ENCODE measurements at regions not wholly inside any gene's neighbourhood (a gene's known extent, or its start where the extent isn't known, plus 50 kb on each side); places are given as distances from the start of the nearest gene placed in this dataset.

DNA sequence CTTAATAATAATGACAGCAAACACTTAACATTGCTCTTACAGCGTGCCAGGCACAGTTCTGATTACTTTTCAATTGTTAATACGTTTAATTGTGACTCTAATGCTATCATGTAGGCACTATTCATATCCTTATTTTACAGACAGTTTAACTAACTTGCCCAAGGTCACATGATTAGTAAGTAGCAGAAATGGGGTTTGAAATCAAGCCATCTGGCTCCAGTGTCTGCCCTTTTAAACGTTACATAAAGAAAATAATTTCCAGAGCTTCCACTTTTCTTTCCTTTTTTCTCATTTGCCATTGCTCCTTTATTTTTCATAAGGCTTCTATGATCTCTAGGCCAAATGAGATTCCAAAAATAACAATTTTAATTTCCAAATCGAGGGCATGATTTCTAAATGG, 50.6 kb upstream of the IKZF2 start:
- H3K4me1 ChIP-seq (ENCODE audit: control insufficient read depth, insufficient read depth, low read length), result peaks cover 18% of the 10 kb centered on the region
- no peak for DNase-seq (ENCODE audit: low read depth)
- H3K36me3 ChIP-seq (ENCODE audit: control insufficient read depth, insufficient read depth, low read length, severe bottlenecking), result no peaks in the 10 kb centered on the region
- H3K9ac ChIP-seq (ENCODE audit: low read length), result peak overlapping the region; percentile 43
- no peaks in the 10 kb centered on the region for H3K27me3 ChIP-seq (replicated peaks; ENCODE audit: control insufficient read depth, insufficient read depth, low read length)
- H3K9me3 ChIP-seq (ENCODE audit: control insufficient read depth, low read length), result no peaks in the 10 kb centered on the region
- H3K4me3 ChIP-seq (ENCODE audit: low read length), result peak overlapping the region; percentile 5

DNA sequence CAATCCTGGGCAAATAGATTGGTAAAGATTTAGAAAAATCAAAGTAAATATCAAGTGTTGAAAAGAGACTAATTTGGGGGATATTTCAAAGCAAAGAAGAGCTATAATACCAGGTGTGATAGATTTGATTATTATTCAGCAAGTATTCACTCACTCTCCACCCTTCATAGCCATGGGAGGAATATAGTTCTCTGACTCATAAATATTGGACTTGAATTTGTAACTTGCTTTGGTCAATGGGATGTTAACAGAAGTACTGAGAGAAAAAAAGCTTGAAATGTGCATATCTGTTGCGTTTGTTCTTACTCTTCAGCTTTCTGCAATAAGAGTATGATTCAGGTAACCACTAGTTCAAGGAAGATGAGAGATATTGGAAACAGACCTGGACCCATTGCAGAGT, 54.5 kb upstream of the IKZF2 start:
- DNase-seq (ENCODE audit: low read depth), result no peak
- H3K36me3 ChIP-seq (ENCODE audit: control insufficient read depth, insufficient read depth, low read length, severe bottlenecking), result no peaks in the 10 kb centered on the region
- H3K9ac ChIP-seq (ENCODE audit: low read length), result no peak overlapping the region
- no peaks in the 10 kb centered on the region for H3K27me3 ChIP-seq (replicated peaks; ENCODE audit: control insufficient read depth, insufficient read depth, low read length)
- H3K4me3 ChIP-seq (ENCODE audit: low read length), result no peak overlapping the region
- H3K9me3 ChIP-seq (ENCODE audit: control insufficient read depth, low read length), result no peaks in the 10 kb centered on the region
- H3K4me1 ChIP-seq (ENCODE audit: control insufficient read depth, insufficient read depth, low read length), result peaks cover 18% of the 10 kb centered on the region

DNA sequence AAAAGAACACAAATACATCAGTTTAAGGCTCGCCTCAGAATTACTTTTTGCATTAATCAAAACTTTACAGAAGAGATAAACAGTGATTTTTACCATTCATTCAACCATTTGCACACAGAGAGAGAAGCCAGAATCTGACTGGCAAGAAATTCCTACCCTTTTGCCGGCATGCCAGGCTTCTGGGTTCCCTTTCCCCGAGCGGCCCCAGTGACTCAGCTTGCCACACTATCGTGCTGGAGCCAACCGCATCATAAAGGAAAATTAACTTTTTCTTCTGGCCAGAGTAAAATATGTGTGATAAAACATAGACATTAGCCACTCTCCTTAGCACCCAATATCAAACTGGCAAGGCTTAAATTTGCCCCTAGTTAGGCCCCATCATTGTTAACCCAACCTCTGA, 61.8 kb upstream of the IKZF2 start:
- Histone ChIP-seq H3K4me3 (ENCODE audit: low read length) (no peak overlapping the region), H3K36me3 (ENCODE audit: control insufficient read depth, insufficient read depth, low read length, severe bottlenecking) (no peaks in the 10 kb centered on the region), H3K9me3 (ENCODE audit: control insufficient read depth, low read length) (no peaks in the 10 kb centered on the region), H3K4me1 (ENCODE audit: control insufficient read depth, insufficient read depth, low read length) (peaks cover 24% of the 10 kb centered on the region), H3K9ac (ENCODE audit: low read length) (no peak overlapping the region), H3K27me3 (replicated peaks; ENCODE audit: control insufficient read depth, insufficient read depth, low read length) (no peaks in the 10 kb centered on the region)
- DNase-seq (ENCODE audit: low read depth), result no peak

- no peaks in the 10 kb centered on the region for H3K27me3 ChIP-seq (replicated peaks; ENCODE audit: control insufficient read depth, insufficient read depth, low read length)
These were observed 62.8 kb upstream of the IKZF2 start for GRCh38 chr2:213214209-213214608.

DNA sequence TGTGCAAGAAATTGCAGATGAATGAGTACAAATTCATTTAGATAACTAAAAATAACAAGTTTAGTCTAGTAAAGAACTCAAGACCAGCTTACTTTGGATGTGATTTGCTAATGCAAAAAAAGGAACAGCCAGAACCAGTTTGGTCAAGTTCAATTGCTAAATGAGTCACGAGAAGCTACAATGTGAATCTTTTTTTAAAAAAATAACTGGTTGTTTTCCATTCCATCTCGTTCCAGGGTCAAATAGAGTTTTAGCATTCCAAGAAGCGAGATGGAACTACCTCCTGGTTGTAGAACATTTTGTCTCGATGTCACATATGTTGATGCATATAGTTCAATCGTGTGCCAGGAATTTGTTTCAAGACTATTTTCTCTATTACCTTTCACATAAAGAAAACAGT, 65.0 kb upstream of the IKZF2 start:
- peaks cover 25% of the 10 kb centered on the region for H3K4me1 ChIP-seq (ENCODE audit: control insufficient read depth, insufficient read depth, low read length)
- DNase-seq (ENCODE audit: low read depth), result peak; percentile 90
- no peaks in the 10 kb centered on the region for H3K27me3 ChIP-seq (replicated peaks; ENCODE audit: control insufficient read depth, insufficient read depth, low read length)
- no peaks in the 10 kb centered on the region for H3K36me3 ChIP-seq (ENCODE audit: control insufficient read depth, insufficient read depth, low read length, severe bottlenecking)
- H3K4me3 ChIP-seq (ENCODE audit: low read length), result peak overlapping the region; percentile 31
- peak overlapping the region; percentile 76 for H3K9ac ChIP-seq (ENCODE audit: low read length)
- no peaks in the 10 kb centered on the region for H3K9me3 ChIP-seq (ENCODE audit: control insufficient read depth, low read length)

More at GRCh38 chr2:213214209-213214608, 62.8 kb upstream of the IKZF2 start:
- Histone ChIP-seq H3K9ac (ENCODE audit: low read length) (no peak overlapping the region), H3K4me1 (ENCODE audit: control insufficient read depth, insufficient read depth, low read length) (peaks cover 24% of the 10 kb centered on the region), H3K4me3 (ENCODE audit: low read length) (no peak overlapping the region), H3K9me3 (ENCODE audit: control insufficient read depth, low read length) (no peaks in the 10 kb centered on the region), H3K36me3 (ENCODE audit: control insufficient read depth, insufficient read depth, low read length, severe bottlenecking) (no peaks in the 10 kb centered on the region)
- no peak for DNase-seq (ENCODE audit: low read depth)

DNA sequence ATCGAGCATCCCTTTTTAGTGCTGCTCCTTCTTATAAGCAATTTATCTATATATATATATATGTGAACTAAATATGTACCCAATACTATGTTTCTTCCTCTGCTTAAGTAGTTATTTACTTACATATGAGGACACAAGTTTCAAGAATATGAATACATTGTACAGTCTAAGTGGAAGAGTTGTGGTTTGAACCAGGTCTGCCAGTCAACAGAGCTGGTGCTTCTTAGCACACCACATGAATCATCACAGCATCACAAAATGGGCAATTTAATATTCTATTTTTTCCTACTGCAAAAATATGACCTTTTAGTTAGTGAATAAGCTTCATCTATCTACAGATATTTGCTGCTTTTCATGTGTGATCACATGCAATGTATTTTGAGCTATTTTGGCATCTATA, 64.4 kb upstream of the SPAG16 start:
- DNase-seq (ENCODE audit: low read depth), result peak; percentile 30

GRCh38 chr2:213220967-213221603, 63.2 kb upstream of the SPAG16 start:
- no peaks in the 10 kb centered on the region for H3K27me3 ChIP-seq (replicated peaks; ENCODE audit: control insufficient read depth, insufficient read depth, low read length)
- H3K36me3 ChIP-seq (ENCODE audit: control insufficient read depth, insufficient read depth, low read length, severe bottlenecking), result no peaks in the 10 kb centered on the region
- no peaks in the 10 kb centered on the region for H3K9me3 ChIP-seq (ENCODE audit: control insufficient read depth, low read length)
- no peak overlapping the region for H3K9ac ChIP-seq (ENCODE audit: low read length)
- H3K4me3 ChIP-seq (ENCODE audit: low read length), result no peak overlapping the region
- H3K4me1 ChIP-seq (ENCODE audit: control insufficient read depth, insufficient read depth, low read length), result peaks cover 25% of the 10 kb centered on the region
- DNase-seq (ENCODE audit: low read depth), result no peak

More for the DNA sequence above, 64.4 kb upstream of the SPAG16 start:
- Histone ChIP-seq H3K9me3 (ENCODE audit: control insufficient read depth, low read length) (no peaks in the 10 kb centered on the region), H3K4me3 (ENCODE audit: low read length) (no peak overlapping the region), H3K36me3 (ENCODE audit: control insufficient read depth, insufficient read depth, low read length, severe bottlenecking) (no peaks in the 10 kb centered on the region), H3K9ac (ENCODE audit: low read length) (no peak overlapping the region), H3K4me1 (ENCODE audit: control insufficient read depth, insufficient read depth, low read length) (peaks cover 33% of the 10 kb centered on the region), H3K27me3 (replicated peaks; ENCODE audit: control insufficient read depth, insufficient read depth, low read length) (no peaks in the 10 kb centered on the region)

GRCh38 chr2:213221957-213222356, 62.3 kb upstream of the SPAG16 start:
- no peaks in the 10 kb centered on the region for H3K27me3 ChIP-seq (replicated peaks; ENCODE audit: control insufficient read depth, insufficient read depth, low read length)
- DNase-seq (ENCODE audit: low read depth), result peak; percentile 48
- H3K9ac ChIP-seq (ENCODE audit: low read length), result no peak overlapping the region
- H3K4me3 ChIP-seq (ENCODE audit: low read length), result peak overlapping the region; percentile 12
- H3K4me1 ChIP-seq (ENCODE audit: control insufficient read depth, insufficient read depth, low read length), result peaks cover 16% of the 10 kb centered on the region
- no peaks in the 10 kb centered on the region for H3K9me3 ChIP-seq (ENCODE audit: control insufficient read depth, low read length)
- H3K36me3 ChIP-seq (ENCODE audit: control insufficient read depth, insufficient read depth, low read length, severe bottlenecking), result no peaks in the 10 kb centered on the region

DNA sequence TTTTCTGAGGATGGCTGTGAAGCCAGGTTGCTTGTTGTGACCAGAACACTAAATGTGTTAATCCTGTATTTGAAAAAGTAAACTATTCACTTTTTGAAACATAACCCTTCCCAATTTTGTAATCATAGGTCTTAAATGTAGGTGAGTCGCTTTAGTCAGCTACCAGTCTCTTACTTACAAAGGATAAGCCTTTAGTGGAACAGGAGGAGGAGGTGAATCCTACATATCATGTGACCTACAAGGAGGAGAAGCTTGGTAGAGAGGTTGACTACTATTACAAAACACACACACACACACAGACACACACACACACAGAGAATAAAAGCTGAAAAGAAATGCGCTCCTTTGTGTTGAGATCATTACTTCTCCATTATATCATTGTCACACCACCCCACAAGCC, 59.9 kb upstream of the SPAG16 start:
- no peak for DNase-seq (ENCODE audit: low read depth)
- H3K4me3 ChIP-seq (ENCODE audit: low read length), result no peak overlapping the region
- H3K9me3 ChIP-seq (ENCODE audit: control insufficient read depth, low read length), result no peaks in the 10 kb centered on the region
- H3K4me1 ChIP-seq (ENCODE audit: control insufficient read depth, insufficient read depth, low read length), result peaks cover 9% of the 10 kb centered on the region
- no peaks in the 10 kb centered on the region for H3K36me3 ChIP-seq (ENCODE audit: control insufficient read depth, insufficient read depth, low read length, severe bottlenecking)
- no peaks in the 10 kb centered on the region for H3K27me3 ChIP-seq (replicated peaks; ENCODE audit: control insufficient read depth, insufficient read depth, low read length)
- H3K9ac ChIP-seq (ENCODE audit: low read length), result no peak overlapping the region

DNA sequence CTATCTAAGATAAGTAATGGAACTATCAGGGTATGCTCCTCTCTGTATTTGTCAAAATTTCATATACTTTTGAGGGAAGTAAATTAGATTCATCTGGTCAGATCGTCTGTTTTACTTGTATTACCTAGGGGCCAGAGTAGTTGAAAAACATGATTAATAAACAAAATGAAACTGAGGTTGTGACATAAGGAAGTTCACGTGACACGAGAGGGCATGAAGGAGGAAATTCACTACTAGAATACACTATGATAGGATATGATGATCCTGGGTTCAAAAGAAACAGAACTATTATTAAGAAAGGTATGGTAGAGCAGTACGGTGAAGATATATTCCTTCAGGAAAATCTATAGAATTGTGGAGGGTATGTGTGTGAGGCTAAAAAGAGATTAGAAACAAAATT, 58.4 kb upstream of the SPAG16 start:
- DNase-seq (ENCODE audit: low read depth), result no peak
- Histone ChIP-seq H3K4me3 (ENCODE audit: low read length) (no peak overlapping the region), H3K4me1 (ENCODE audit: control insufficient read depth, insufficient read depth, low read length) (peaks cover 14% of the 10 kb centered on the region), H3K36me3 (ENCODE audit: control insufficient read depth, insufficient read depth, low read length, severe bottlenecking) (no peaks in the 10 kb centered on the region), H3K27me3 (replicated peaks; ENCODE audit: control insufficient read depth, insufficient read depth, low read length) (no peaks in the 10 kb centered on the region), H3K9ac (ENCODE audit: low read length) (no peak overlapping the region), H3K9me3 (ENCODE audit: control insufficient read depth, low read length) (no peaks in the 10 kb centered on the region)

DNA sequence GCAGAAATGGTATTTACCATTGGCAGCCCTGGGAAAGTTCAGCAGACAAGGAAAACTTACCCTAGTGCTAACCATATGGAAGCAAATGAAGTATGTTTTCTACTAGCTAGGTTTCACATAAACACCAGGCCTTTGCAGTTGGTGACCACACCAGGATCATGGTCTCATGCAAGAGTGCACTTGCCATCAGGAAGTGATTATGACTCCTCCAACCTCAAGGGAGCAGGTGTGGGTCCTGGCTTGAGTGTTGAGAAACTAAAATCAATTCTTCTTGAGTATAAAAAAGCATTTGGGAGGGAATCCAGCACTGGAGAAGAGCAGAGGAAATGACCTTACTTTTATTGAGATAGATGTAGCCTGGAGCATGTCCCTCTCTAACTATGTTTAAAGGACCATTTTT, 56.8 kb upstream of the SPAG16 start:
- no peak overlapping the region for H3K4me3 ChIP-seq (ENCODE audit: low read length)
- H3K9me3 ChIP-seq (ENCODE audit: control insufficient read depth, low read length), result no peaks in the 10 kb centered on the region
- peaks cover 8% of the 10 kb centered on the region for H3K4me1 ChIP-seq (ENCODE audit: control insufficient read depth, insufficient read depth, low read length)
- DNase-seq (ENCODE audit: low read depth), result no peak
- H3K27me3 ChIP-seq (replicated peaks; ENCODE audit: control insufficient read depth, insufficient read depth, low read length), result no peaks in the 10 kb centered on the region
- H3K36me3 ChIP-seq (ENCODE audit: control insufficient read depth, insufficient read depth, low read length, severe bottlenecking), result no peaks in the 10 kb centered on the region
- no peak overlapping the region for H3K9ac ChIP-seq (ENCODE audit: low read length)

DNA sequence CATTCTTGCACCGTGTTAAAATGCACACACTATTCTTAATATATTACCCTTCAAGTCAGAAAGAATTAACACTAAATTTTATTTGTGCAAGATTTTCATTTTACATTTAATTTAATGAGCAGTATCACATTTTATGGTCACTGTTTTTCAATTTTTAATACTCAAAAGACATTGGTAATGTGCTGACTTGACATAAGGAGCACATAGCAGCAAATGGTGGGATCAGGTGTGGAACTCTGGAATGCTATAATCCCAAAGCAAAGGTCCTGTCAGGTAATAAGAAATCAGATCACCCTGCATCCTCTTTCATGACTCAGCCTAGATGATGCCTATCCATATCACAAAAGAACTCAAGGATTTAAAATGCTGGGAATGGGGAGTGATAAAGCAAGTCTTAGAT, 55.6 kb upstream of the SPAG16 start:
- no peak overlapping the region for H3K9ac ChIP-seq (ENCODE audit: low read length)
- H3K27me3 ChIP-seq (replicated peaks; ENCODE audit: control insufficient read depth, insufficient read depth, low read length), result no peaks in the 10 kb centered on the region
- no peak for DNase-seq (ENCODE audit: low read depth)
- H3K4me3 ChIP-seq (ENCODE audit: low read length), result no peak overlapping the region
- H3K9me3 ChIP-seq (ENCODE audit: control insufficient read depth, low read length), result no peaks in the 10 kb centered on the region
- peaks cover 20% of the 10 kb centered on the region for H3K4me1 ChIP-seq (ENCODE audit: control insufficient read depth, insufficient read depth, low read length)
- H3K36me3 ChIP-seq (ENCODE audit: control insufficient read depth, insufficient read depth, low read length, severe bottlenecking), result no peaks in the 10 kb centered on the region

Measured in adipocyte (in vitro differentiated cells).